Nephron (organoid): ENCODE measurements at regions not wholly inside any gene's neighbourhood (a gene's known extent, or its start where the extent isn't known, plus 50 kb on each side); places are given as distances from the start of the nearest gene placed in this dataset.

ENCODE experiments used
- H3K27ac Mint-ChIP-seq, 3 experiments: 2 replicates each; pipeline ENCODE4 v1.8.0; 2020; ENCODE audit warnings: mixed read lengths in 3 of 3, mild to moderate bottlenecking in 2 of 3, moderate library complexity in 1 of 3
- H3K27me3 Mint-ChIP-seq: 2 replicates; pipeline ENCODE4 v1.8.0; 2021; ENCODE audit warnings: low read depth, mild to moderate bottlenecking, moderate library complexity, mixed read lengths
- H3K36me3 Mint-ChIP-seq: 2 replicates; pipeline ENCODE4 v1.8.0; 2020; ENCODE audit warnings: low read depth, mixed read lengths
- H3K4me1 Mint-ChIP-seq: 2 replicates; pipeline ENCODE4 v1.8.0; 2020; ENCODE audit warnings: mixed read lengths
- H3K4me3 Mint-ChIP-seq, 3 experiments: 2 replicates each; pipeline ENCODE4 v1.8.0; 2020; ENCODE audit warnings: mild to moderate bottlenecking in 3 of 3, mixed read lengths in 3 of 3, moderate library complexity in 2 of 3
- H3K9me3 Mint-ChIP-seq: 2 replicates; pipeline ENCODE4 v1.8.0; 2020; ENCODE audit warnings: mixed read lengths
- TF ChIP-seq, protein P1 (sequence below), 3 experiments: fragments of 200-600 bp; sonication (generic); IDR thresholded peaks; one replicate each; pipeline ENCODE4 v1.5.0; 2021; ENCODE audit warnings: antibody characterized with exemption in 3 of 3; ENCODE audit not compliant: unreplicated experiment in 3 of 3

DNA sequence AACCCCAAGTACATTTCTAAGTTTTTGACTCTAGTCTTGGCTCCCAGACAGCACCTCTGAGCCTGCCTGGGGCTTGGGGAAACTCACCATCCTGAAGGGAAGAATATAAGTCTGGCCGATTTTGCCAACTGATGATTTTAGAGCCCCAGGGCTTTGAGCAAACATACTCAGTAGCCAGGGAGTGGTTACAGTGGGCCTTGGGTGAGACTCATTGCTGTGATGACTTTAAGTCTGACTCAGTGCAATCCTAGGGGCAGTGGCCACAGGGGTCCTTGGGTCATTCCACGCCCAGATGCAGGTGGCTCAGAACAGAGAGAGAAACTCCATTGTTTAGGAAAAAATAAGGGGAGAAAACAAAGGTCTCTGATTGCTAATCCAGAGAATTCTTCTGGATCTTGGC is 312.0 kb upstream of the EDIL3 start:
- H3K9me3 Mint-ChIP-seq: peaks cover 13% of the 10 kb centered on the region
- H3K4me1 Mint-ChIP-seq: no peaks in the 10 kb centered on the region
- H3K36me3 Mint-ChIP-seq: no peaks in the 10 kb centered on the region
- no peaks in the 10 kb centered on the region for H3K27me3 Mint-ChIP-seq
- no peak overlapping the region for H3K4me3 Mint-ChIP-seq
- TF ChIP-seq, protein P1, sequence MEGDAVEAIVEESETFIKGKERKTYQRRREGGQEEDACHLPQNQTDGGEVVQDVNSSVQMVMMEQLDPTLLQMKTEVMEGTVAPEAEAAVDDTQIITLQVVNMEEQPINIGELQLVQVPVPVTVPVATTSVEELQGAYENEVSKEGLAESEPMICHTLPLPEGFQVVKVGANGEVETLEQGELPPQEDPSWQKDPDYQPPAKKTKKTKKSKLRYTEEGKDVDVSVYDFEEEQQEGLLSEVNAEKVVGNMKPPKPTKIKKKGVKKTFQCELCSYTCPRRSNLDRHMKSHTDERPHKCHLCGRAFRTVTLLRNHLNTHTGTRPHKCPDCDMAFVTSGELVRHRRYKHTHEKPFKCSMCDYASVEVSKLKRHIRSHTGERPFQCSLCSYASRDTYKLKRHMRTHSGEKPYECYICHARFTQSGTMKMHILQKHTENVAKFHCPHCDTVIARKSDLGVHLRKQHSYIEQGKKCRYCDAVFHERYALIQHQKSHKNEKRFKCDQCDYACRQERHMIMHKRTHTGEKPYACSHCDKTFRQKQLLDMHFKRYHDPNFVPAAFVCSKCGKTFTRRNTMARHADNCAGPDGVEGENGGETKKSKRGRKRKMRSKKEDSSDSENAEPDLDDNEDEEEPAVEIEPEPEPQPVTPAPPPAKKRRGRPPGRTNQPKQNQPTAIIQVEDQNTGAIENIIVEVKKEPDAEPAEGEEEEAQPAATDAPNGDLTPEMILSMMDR (IDR thresholded peaks at IDR 0.05; ENCODE audit: unreplicated experiment in 3 of 3): no peak
- H3K27ac Mint-ChIP-seq: no peak overlapping the region

DNA sequence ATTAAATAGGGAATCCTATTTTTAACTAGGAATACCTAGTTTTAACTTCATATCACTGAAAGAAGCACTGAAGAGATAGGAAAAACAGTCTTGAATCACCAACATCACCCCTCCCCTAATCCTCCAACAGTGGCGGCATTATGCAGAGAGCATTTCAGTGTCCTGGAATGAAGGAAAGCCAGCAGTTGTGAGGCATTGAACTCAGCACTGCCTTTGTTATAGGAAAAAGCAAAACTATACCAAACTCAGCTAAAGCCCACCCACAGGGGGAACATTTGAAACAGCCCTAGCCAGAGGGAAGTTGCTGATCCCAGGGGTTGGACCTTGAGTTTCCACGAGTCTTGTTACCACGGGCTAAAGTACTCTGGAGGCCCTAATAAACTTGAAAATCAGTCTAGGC is 310.6 kb upstream of the EDIL3 start:
- Mint-ChIP-seq H3K9me3 (peaks cover 17% of the 10 kb centered on the region), H3K4me1 (no peaks in the 10 kb centered on the region), H3K27ac (no peak overlapping the region), H3K36me3 (no peaks in the 10 kb centered on the region), H3K27me3 (no peaks in the 10 kb centered on the region), H3K4me3 (no peak overlapping the region)
- TF ChIP-seq, protein P1 (IDR thresholded peaks at IDR 0.05; ENCODE audit: unreplicated experiment in 3 of 3): no peak

DNA sequence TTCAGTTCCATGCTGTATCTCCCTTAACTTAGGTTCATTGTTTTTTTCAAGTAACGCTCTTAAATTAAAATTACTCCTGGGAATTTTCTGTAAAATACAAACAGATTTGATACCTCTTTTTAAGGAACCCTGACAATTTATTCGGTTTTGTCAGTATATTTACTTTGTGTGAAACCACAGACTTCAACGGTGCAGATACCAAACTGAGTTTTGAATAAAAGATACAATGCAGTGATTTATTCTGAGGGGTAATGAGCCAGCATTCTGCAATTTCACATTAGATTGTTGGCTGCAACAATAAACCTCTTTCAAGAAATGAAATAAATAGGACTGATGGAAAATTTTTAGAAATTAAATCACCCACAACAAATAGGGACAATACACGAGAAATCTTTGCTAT is 308.6 kb upstream of the EDIL3 start:
- no peaks in the 10 kb centered on the region for H3K4me1 Mint-ChIP-seq
- TF ChIP-seq, protein P1 (IDR thresholded peaks at IDR 0.05; ENCODE audit: unreplicated experiment in 3 of 3): no peak
- H3K27ac Mint-ChIP-seq: no peak overlapping the region
- H3K36me3 Mint-ChIP-seq: no peaks in the 10 kb centered on the region
- no peak overlapping the region for H3K4me3 Mint-ChIP-seq
- peaks cover 8% of the 10 kb centered on the region for H3K9me3 Mint-ChIP-seq
- H3K27me3 Mint-ChIP-seq: no peaks in the 10 kb centered on the region

DNA sequence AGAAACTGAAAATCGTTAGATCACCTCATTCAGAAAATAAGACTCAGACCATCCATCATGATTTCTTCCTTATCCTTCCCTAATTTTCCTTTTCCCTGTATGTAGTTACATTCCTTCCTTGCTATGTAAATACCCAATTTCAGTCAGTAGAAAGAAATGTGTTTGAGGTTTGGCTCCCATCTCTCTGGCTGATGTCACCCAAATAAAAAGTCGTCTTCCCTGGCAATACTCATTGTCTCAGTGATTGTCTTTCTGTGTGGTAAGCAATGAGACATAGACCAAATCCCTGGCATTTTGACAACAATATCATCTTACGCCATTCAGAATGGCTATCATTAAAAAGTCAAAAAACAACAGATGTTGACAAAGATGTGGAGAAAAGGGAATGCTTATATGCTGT is 303.9 kb upstream of the EDIL3 start:
- no peaks in the 10 kb centered on the region for H3K27me3 Mint-ChIP-seq
- TF ChIP-seq, protein P1 (IDR thresholded peaks at IDR 0.05; ENCODE audit: unreplicated experiment in 3 of 3): no peak
- H3K9me3 Mint-ChIP-seq: peaks cover 4% of the 10 kb centered on the region
- no peaks in the 10 kb centered on the region for H3K36me3 Mint-ChIP-seq
- H3K4me1 Mint-ChIP-seq: no peaks in the 10 kb centered on the region
- no peak overlapping the region for H3K4me3 Mint-ChIP-seq
- no peak overlapping the region for H3K27ac Mint-ChIP-seq

DNA sequence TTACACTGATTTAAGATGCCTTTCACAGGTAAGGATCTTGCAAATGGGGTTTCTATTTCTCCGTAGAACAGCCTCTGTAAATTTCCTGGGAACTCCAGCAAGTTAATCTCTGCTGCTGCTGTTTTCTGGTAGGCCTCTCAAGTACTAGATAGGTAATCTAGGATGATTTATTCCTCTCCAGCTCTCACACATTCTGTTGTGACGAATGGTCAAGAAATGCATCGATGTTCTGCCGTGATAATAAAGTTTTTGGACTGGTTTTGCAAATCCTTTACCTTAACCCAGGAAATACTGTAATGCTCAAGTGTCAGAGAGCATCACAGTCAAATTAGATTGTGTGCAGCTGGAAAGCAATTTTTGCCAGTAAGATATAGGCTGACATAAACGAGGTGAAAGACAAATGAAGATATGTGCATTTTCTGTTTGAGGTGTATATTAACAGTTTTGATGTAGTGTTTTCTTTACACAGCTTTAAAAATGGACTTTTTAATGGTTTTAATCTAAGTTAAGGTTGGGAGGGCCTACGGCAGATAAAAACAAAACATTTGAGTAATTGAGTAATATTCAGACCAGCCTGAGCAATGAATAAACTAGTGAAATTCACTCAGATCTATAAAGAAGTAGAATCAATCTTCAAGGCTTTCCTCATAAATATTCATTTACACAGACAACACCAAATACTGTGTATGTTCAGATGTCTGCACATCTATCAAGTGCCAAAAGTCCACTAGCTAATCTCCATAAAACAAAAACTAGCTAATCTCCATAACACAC is 300.6 kb upstream of the EDIL3 start:
- no peak overlapping the region for H3K27ac Mint-ChIP-seq
- no peaks in the 10 kb centered on the region for H3K36me3 Mint-ChIP-seq
- no peaks in the 10 kb centered on the region for H3K27me3 Mint-ChIP-seq
- TF ChIP-seq, protein P1 (IDR thresholded peaks at IDR 0.05; ENCODE audit: unreplicated experiment in 3 of 3): no peak
- H3K9me3 Mint-ChIP-seq: no peaks in the 10 kb centered on the region
- no peak overlapping the region for H3K4me3 Mint-ChIP-seq
- no peaks in the 10 kb centered on the region for H3K4me1 Mint-ChIP-seq

DNA sequence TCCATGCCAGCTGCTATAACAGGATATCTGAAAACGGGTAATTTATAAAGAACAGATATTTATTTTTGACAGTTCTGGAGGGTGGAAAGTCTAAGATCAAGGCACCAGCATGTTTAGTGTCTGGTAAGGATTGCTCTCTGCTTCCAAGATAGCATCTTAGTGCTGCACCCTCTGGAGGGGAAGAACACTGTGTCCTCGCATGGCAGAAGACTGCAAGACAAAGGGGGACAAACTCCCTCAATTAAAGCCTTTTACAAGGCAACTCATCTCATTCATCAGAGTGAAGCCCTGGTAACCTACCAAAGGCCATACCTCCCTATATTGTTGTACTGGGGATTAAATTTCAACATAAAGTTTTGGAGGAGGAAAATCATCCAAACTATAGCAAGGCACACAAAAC is 298.9 kb upstream of the EDIL3 start:
- Mint-ChIP-seq H3K4me1 (no peaks in the 10 kb centered on the region), H3K4me3 (no peak overlapping the region), H3K27ac (no peak overlapping the region)

More for the DNA sequence above, 298.9 kb upstream of the EDIL3 start:
- Mint-ChIP-seq H3K27me3 (no peaks in the 10 kb centered on the region), H3K9me3 (no peaks in the 10 kb centered on the region), H3K36me3 (no peaks in the 10 kb centered on the region)
- TF ChIP-seq, protein P1 (IDR thresholded peaks at IDR 0.05; ENCODE audit: unreplicated experiment in 3 of 3): no peak
